Neural progenitor cell (in vitro differentiated cells): ENCODE measurements at regions not wholly inside any gene's neighbourhood (a gene's known extent, or its start where the extent isn't known, plus 50 kb on each side); places are given as distances from the start of the nearest gene placed in this dataset.

Experiments used
- CTCF ChIP-seq: fragments of 200-600 bp; sonication (generic); IDR thresholded peaks from 2 replicates; pipeline ENCODE4 v1.5.1; 2017; ENCODE audit warnings: antibody characterized with exemption, mild to moderate bottlenecking
- EZH2phosphoT487 ChIP-seq: fragments of 200-600 bp; sonication (generic); IDR thresholded peaks from 2 replicates; pipeline ENCODE4 v1.6.1; 2017; ENCODE audit warnings: antibody characterized with exemption

- TF ChIP-seq CTCF (no peak), EZH2phosphoT487 (no peak)
Observed at GRCh38 chr2:146094185-146094584, 1574.3 kb upstream of the ZEB2 start.
